HepG2 (cell line): ENCODE measurements at regions not wholly inside any gene's neighbourhood (a gene's known extent, or its start where the extent isn't known, plus 50 kb on each side); places are given as distances from the start of the nearest gene placed in this dataset.

ENCODE experiments used
- ATAC-seq: fragments of 200-7000 bp; cut with Tn5 transposase; 3 replicates; pipeline ENCODE4 v1.9.1; 2020; ENCODE audit warnings: mild to moderate bottlenecking, moderate library complexity
- BruUV-seq: library from RNA; stranded (reverse); fragments of 400-500 nt; replicated peaks from 2 replicates; lab custom pipeline; 2021; lab: Mats Ljungman, UMichigan
- CTCF ChIA-PET: fragments of 300-600 bp; formaldehyde crosslinking; extraction: SDS; loops from one replicate; lab custom pipeline; 2021; ENCODE audit warnings: low total read pairs, inconsistent platforms, low intra/inter-chr PET ratio; lab: Yijun Ruan, JAX
- POLR2A ChIA-PET: fragments of 350-600 bp; sonication (Branson Sonifier 250); formaldehyde crosslinking; loops from one replicate; lab custom pipeline; 2020; ENCODE audit warnings: antibody characterized with exemption, inconsistent platforms; lab: Yijun Ruan, JAX
- DNase-seq: peaks from one replicate; pipeline ENCODE4 v3.0.0-alpha.2; 2015; ENCODE audit warnings: low spot score
- FAIRE-seq: peaks from 3 replicates; lab custom pipeline; 2011; peaks lifted over from hg19 to GRCh38; lab: Jason Lieb, UNC
- H2AFZ ChIP-seq: one replicate; pipeline ENCODE4 v1.6.1; 2011; ENCODE audit warnings: low read length, inconsistent platforms
- H3K27ac ChIP-seq: fragments of 300-600 bp; 3 replicates; pipeline ENCODE4 v1.8.0; 2011; ENCODE audit warnings: mixed run types, mild to moderate bottlenecking, mixed read lengths, low read length, inconsistent platforms; ENCODE audit not compliant: insufficient read depth; ENCODE audit errors: extremely low read length
- H3K27me3 ChIP-seq, 2 experiments: fragments of 200-600 bp in 1 of 2; 2 replicates in 1 of 2; 3 replicates in 1 of 2; pipeline versions ENCODE4 v1.6.0 to v1.8.0; 2011; ENCODE audit warnings: low read length in 2 of 2, mild to moderate bottlenecking in 2 of 2, moderate library complexity in 2 of 2, inconsistent platforms in 1 of 2; ENCODE audit not compliant: insufficient read depth in 2 of 2, control insufficient read depth in 1 of 2
- H3K36me3 ChIP-seq, 2 experiments: fragments of 200-600 bp in 1 of 2; replicated peaks in 1 of 2; 2 replicates in 1 of 2; 3 replicates in 1 of 2; pipeline versions ENCODE4 v1.5.1 to v1.8.0; 2011; ENCODE audit warnings: low read length in 2 of 2, inconsistent platforms in 1 of 2; ENCODE audit not compliant: insufficient read depth in 2 of 2, control insufficient read depth in 1 of 2
- H3K4me1 ChIP-seq: 2 replicates; pipeline ENCODE4 v1.5.1; 2012; ENCODE audit warnings: low read length, inconsistent platforms; ENCODE audit not compliant: insufficient read depth
- H3K4me2 ChIP-seq: 2 replicates; pipeline ENCODE4 v1.6.0; 2011; ENCODE audit warnings: low read depth, low read length, inconsistent platforms
- H3K4me3 ChIP-seq, 3 experiments: fragments of 200-600 bp in 1 of 3; sonication (generic), shearing (Covaris generic) in 1 of 3; replicated peaks in 1 of 3; 2 replicates each; pipeline ENCODE4 v1.5.1; 2011 to 2016; ENCODE audit warnings: low read length in 3 of 3, inconsistent platforms in 2 of 3, low read depth in 2 of 3, mild to moderate bottlenecking in 2 of 3, control low read depth in 1 of 3, mixed read lengths in 1 of 3; ENCODE audit not compliant: insufficient read depth in 1 of 3
- H3K79me2 ChIP-seq: one replicate; pipeline ENCODE4 v1.6.1; 2011; ENCODE audit warnings: low read length, inconsistent platforms; ENCODE audit not compliant: insufficient read depth
- H3K9ac ChIP-seq: 2 replicates; pipeline ENCODE4 v1.6.0; 2011; ENCODE audit warnings: mild to moderate bottlenecking, low read depth, low read length, inconsistent platforms; ENCODE audit not compliant: insufficient read depth
- H3K9me3 ChIP-seq: 2 replicates; pipeline ENCODE4 v1.5.1; 2012; ENCODE audit warnings: mild to moderate bottlenecking, low read length
- H4K20me1 ChIP-seq: 2 replicates; pipeline ENCODE4 v1.6.0; 2011; ENCODE audit warnings: inconsistent platforms, mild to moderate bottlenecking, low read length, moderate library complexity; ENCODE audit not compliant: insufficient read depth
- BATF2 ChIP-seq: sonication (generic); formaldehyde crosslinking; IDR thresholded peaks from 2 replicates; pipeline ENCODE4 v1.8.0; 2022; ENCODE audit warnings: mild to moderate bottlenecking, missing genetic modification reagents, moderate library complexity
- CSRNP2 ChIP-seq: sonication (generic); formaldehyde crosslinking; conservative IDR thresholded peaks from 2 replicates; pipeline ENCODE4 v1.8.0; 2022; ENCODE audit warnings: low read depth, missing genetic modification reagents
- DZIP1 ChIP-seq: sonication (generic); formaldehyde crosslinking; IDR thresholded peaks from 2 replicates; pipeline ENCODE4 v1.5.0; 2020; ENCODE audit warnings: mild to moderate bottlenecking, missing genetic modification reagents
- ESRRA ChIP-seq: sonication (generic); formaldehyde crosslinking; IDR thresholded peaks from 2 replicates; pipeline ENCODE4 v1.5.1; 2020; ENCODE audit warnings: mild to moderate bottlenecking, low read depth, missing genetic modification reagents
- GTF2F1 ChIP-seq: fragments of 150-350 bp; IDR thresholded peaks from 2 replicates; pipeline ENCODE4 v1.6.1; 2014; ENCODE audit warnings: low read length
- HMG20A ChIP-seq: IDR thresholded peaks from 2 replicates; pipeline ENCODE4 v1.6.1; 2016; ENCODE audit warnings: borderline replicate concordance
- HNRNPLL ChIP-seq: fragments of 200-400 bp; formaldehyde crosslinking; IDR thresholded peaks from 2 replicates; pipeline ENCODE4 v1.6.1; 2017; ENCODE audit warnings: mild to moderate bottlenecking, low read depth, low read length; ENCODE audit not compliant: poor library complexity, severe bottlenecking
- PRDM15 ChIP-seq: sonication (generic); formaldehyde crosslinking; IDR thresholded peaks from 2 replicates; pipeline ENCODE4 v1.4.0; 2020; ENCODE audit warnings: missing genetic modification reagents
- SMAD1 ChIP-seq: sonication (generic); formaldehyde crosslinking; IDR thresholded peaks from 2 replicates; pipeline ENCODE4 v1.4.0; 2020; ENCODE audit warnings: missing genetic modification reagents, low read depth, mild to moderate bottlenecking, borderline replicate concordance
- SMARCC2 ChIP-seq: fragments of 450-650 bp; IDR thresholded peaks from 2 replicates; pipeline ENCODE4 v1.6.1; 2017; ENCODE audit warnings: antibody characterized with exemption, mild to moderate bottlenecking
- SMC3 ChIP-seq: IDR thresholded peaks from 2 replicates; pipeline ENCODE4 v1.6.1; 2011; ENCODE audit warnings: low read length, improper control_type of control experiment
- SRF ChIP-seq: IDR thresholded peaks from 2 replicates; pipeline ENCODE4 v1.6.1; 2011; ENCODE audit warnings: mild to moderate bottlenecking, low read depth, low read length, moderate library complexity
- ZNF639 ChIP-seq: conservative IDR thresholded peaks from 2 replicates; pipeline ENCODE4 v1.6.1; 2018; ENCODE audit warnings: missing genetic modification reagents
- ZSCAN21 ChIP-seq: sonication (generic); formaldehyde crosslinking; IDR thresholded peaks from 2 replicates; pipeline ENCODE4 v1.8.0; 2022; ENCODE audit warnings: mild to moderate bottlenecking, missing genetic modification reagents, moderate library complexity, borderline replicate concordance
- WGBS: methylation state at CpG from one replicate; pipeline ENCODE4 v1.1.6; 2017; ENCODE audit warnings: low lambda C conversion rate; 5-methylcytosine and 5-hydroxymethylcytosine counted together
- in situ Hi-C: cut with HindIII; loops from 2 replicates; pipeline ENCODE4 v1.10.0; 2017; ENCODE audit warnings: low pct_unique_long_range_greater_than_20kb; ENCODE audit not compliant: extremely low pct_ligation_motif_present
- intact Hi-C: fragments of 100-400 bp; cut with micrococcal nuclease; formaldehyde crosslinking; loops from one replicate; pipeline ENCODE4 v1.10.0; 2022; ENCODE audit not compliant: unreplicated experiment

- POLR2A ChIA-PET = no interaction called here
- no peak overlapping the region for H3K4me2 ChIP-seq
- CTCF ChIA-PET = no interaction called here
- H3K36me3 ChIP-seq = no peaks in the 10 kb centered on the region
- H3K79me2 ChIP-seq = no peaks in the 10 kb centered on the region
- WGBS = 6% methylated on average over 3 of the region's 4 CpGs
- H3K9ac ChIP-seq = no peak overlapping the region
- DNase-seq (no peak), FAIRE-seq (no peak), ATAC-seq (no peak)
- no TSS peak for BruUV-seq
- H3K27ac ChIP-seq = no peak overlapping the region
- no peaks in the 10 kb centered on the region for H4K20me1 ChIP-seq
- H3K9me3 ChIP-seq = peaks cover 46% of the 10 kb centered on the region; the same call in 1 of the 2 replicates
- no peak overlapping the region for H3K4me3 ChIP-seq
- no peaks in the 10 kb centered on the region for H3K4me1 ChIP-seq
- no peak overlapping the region for H2AFZ ChIP-seq
- intact Hi-C loops = no loop called here
- H3K27me3 ChIP-seq = no peaks in the 10 kb centered on the region
- in situ Hi-C loops = no loop called here
- TF ChIP-seq ESRRA (CRISPR knock-in tag) (no peak), SMARCC2 (no peak), SMC3 (no peak), HNRNPLL (no peak), DZIP1 (CRISPR knock-in tag) (no peak), BATF2 (CRISPR knock-in tag) (no peak), GTF2F1 (no peak), SMAD1 (no peak), HMG20A (no peak), CSRNP2 (no peak), SRF (no peak), ZNF639 (CRISPR knock-in tag) (no peak), PRDM15 (no peak), ZSCAN21 (no peak)
Observed at GRCh38 chr16:64339052-64339770, 782.7 kb downstream of the CDH11 start.
